Right lobe of liver (tissue), 6 donors: ENCODE measurements at regions not wholly inside any gene's neighbourhood (a gene's known extent, or its start where the extent isn't known, plus 50 kb on each side); places are given as distances from the start of the nearest gene placed in this dataset.
"Not testable (repeated sequence)": the region's sequence is repeated elsewhere in the genome, so short reads cannot be mapped to it uniquely, and the experiment has no call there.

Source experiments
- ATAC-seq, 4 donors: fragments of 200-7000 bp; cut with Tn5 transposase; one replicate each; pipeline ENCODE4 v1.9.1; 2020; ENCODE audit warnings: mild to moderate bottlenecking in 4 of 4, moderate library complexity in 4 of 4
- DNase-seq, 3 donors: peaks; one replicate each; pipeline ENCODE4 v3.0.0-alpha.2; 2020
- H3K27ac ChIP-seq, 3 donors: fragments of 200-600 bp; one replicate each; pipeline ENCODE4 v1.8.0; 2022
- H3K27me3 ChIP-seq, 2 donors: fragments of 200-600 bp; one replicate each; pipeline ENCODE4 v1.8.0; 2022
- H3K36me3 ChIP-seq, 4 donors: fragments of 200-600 bp; sonication (generic) in 1 of 4; one replicate each; pipeline versions ENCODE4 v1.5.1 to v1.8.0; 2017 to 2022; ENCODE audit warnings: control low read depth in 1 of 4
- H3K4me1 ChIP-seq, 4 donors: fragments of 200-600 bp; sonication (generic) in 1 of 4; one replicate each; pipeline versions ENCODE4 v1.5.1 to v1.8.0; 2017 to 2022; ENCODE audit warnings: control low read depth in 1 of 4
- H3K4me3 ChIP-seq, 3 donors: fragments of 200-600 bp; one replicate each; pipeline ENCODE4 v1.8.0; 2022
- H3K9me3 ChIP-seq, 4 donors: fragments of 200-600 bp; sonication (generic) in 1 of 4; one replicate each; pipeline versions ENCODE4 v1.5.1 to v1.8.0; 2017 to 2022; ENCODE audit warnings: control low read depth in 1 of 4
- POLR2A ChIP-seq: fragments of 450-650 bp; IDR thresholded peaks from one replicate; pipeline ENCODE4 v1.6.1; 2017; ENCODE audit warnings: antibody characterized with exemption, mild to moderate bottlenecking
- WGBS: methylation state at CpG from one replicate; pipeline ENCODE4 v1.1.6; 2018; ENCODE audit warnings: low coverage, low lambda C conversion rate; ENCODE audit not compliant: insufficient coverage; ENCODE audit errors: missing lambda C conversion rate; 5-methylcytosine and 5-hydroxymethylcytosine counted together
- intact Hi-C, 2 donors: fragments of 100-400 bp; cut with DNase I; formaldehyde crosslinking; loops; one replicate each; pipeline versions ENCODE4 v1.11.2 to v1.14.1; 2022
- TF ChIP-seq, protein P1 (sequence below), 4 donors: fragments of 200-600 bp in 3 of 4; fragments of 450-650 bp in 1 of 4; IDR thresholded peaks; one replicate each; pipeline versions ENCODE4 v1.5.1 to v1.8.0; 2016 to 2022; ENCODE audit warnings: antibody characterized with exemption in 4 of 4, mild to moderate bottlenecking in 2 of 4
- donor health status: DM: no; HTN: yes; CAD: no.
- donor health status: DM: no; HTN: no; CAD: no.
- donor health status: DM: no; HTN: no; CAD: no.
- donor health status: DM: no; HTN: yes; CAD: no.
- donor health status: DM: no; HTN: yes; CAD: no.

- Histone ChIP-seq H3K9me3 (no peaks in the 10 kb centered on the region), H3K27me3 (no peaks in the 10 kb centered on the region), H3K4me3 (no peak overlapping the region), H3K36me3 (no peaks in the 10 kb centered on the region), H3K4me1 (no peaks in the 10 kb centered on the region), H3K27ac (no peak overlapping the region)
- intact Hi-C loops: no loop called here
- TF ChIP-seq, protein P1, sequence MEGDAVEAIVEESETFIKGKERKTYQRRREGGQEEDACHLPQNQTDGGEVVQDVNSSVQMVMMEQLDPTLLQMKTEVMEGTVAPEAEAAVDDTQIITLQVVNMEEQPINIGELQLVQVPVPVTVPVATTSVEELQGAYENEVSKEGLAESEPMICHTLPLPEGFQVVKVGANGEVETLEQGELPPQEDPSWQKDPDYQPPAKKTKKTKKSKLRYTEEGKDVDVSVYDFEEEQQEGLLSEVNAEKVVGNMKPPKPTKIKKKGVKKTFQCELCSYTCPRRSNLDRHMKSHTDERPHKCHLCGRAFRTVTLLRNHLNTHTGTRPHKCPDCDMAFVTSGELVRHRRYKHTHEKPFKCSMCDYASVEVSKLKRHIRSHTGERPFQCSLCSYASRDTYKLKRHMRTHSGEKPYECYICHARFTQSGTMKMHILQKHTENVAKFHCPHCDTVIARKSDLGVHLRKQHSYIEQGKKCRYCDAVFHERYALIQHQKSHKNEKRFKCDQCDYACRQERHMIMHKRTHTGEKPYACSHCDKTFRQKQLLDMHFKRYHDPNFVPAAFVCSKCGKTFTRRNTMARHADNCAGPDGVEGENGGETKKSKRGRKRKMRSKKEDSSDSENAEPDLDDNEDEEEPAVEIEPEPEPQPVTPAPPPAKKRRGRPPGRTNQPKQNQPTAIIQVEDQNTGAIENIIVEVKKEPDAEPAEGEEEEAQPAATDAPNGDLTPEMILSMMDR (IDR thresholded peaks at IDR 0.05): no peak
- no peak for TF ChIP-seq POLR2A
- WGBS: 54% methylated on average over 7 of the region's 10 CpGs
- no peak for ATAC-seq
- DNase-seq: no peak
Observed at GRCh38 chr4:148914301-148914700, 472.1 kb upstream of the NR3C2 start.

DNA sequence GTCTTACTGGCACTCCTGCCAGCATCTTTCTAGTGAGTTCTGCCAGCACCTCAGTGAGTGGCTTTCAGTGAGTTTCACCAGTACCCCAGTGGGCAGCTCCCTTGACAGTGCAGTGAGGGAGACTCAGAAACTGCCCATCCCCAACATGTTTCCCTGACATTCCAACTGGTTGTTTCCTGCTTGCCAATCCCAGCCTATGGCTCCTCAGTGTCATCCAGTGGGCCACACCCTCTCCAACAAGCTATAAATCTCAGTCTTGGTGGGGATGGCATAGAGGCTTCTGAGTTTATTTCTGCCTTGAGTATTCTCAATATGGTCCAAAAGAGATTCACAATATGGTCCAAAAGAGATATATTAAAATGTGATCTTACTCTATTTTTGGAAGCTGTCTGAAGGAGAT is 461.2 kb upstream of the NR3C2 start:
- TF ChIP-seq, protein P1 (IDR thresholded peaks at IDR 0.05): no peak
- no peak for TF ChIP-seq POLR2A
- Histone ChIP-seq H3K4me1 (no peaks in the 10 kb centered on the region), H3K27ac (no peak overlapping the region), H3K27me3 (no peaks in the 10 kb centered on the region), H3K4me3 (no peak overlapping the region), H3K36me3 (no peaks in the 10 kb centered on the region), H3K9me3 (no peaks in the 10 kb centered on the region)
- no peak for ATAC-seq
- intact Hi-C loops: no loop called here
- DNase-seq: no peak

- no peaks in the 10 kb centered on the region for H3K9me3 ChIP-seq
- no peaks in the 10 kb centered on the region for H3K36me3 ChIP-seq
- DNase-seq: no peak
- H3K27ac ChIP-seq: no peak overlapping the region
- no peaks in the 10 kb centered on the region for H3K27me3 ChIP-seq
- ATAC-seq: no peak
- intact Hi-C loops: no loop called here
- no peak overlapping the region for H3K4me3 ChIP-seq
- no peak for TF ChIP-seq POLR2A
- TF ChIP-seq, protein P1 (IDR thresholded peaks at IDR 0.05): no peak
- H3K4me1 ChIP-seq: no peaks in the 10 kb centered on the region
- 21% methylated on average over 3 of the region's 3 CpGs for WGBS
Observed at GRCh38 chr4:148901075-148901705, 459.0 kb upstream of the NR3C2 start.

DNA sequence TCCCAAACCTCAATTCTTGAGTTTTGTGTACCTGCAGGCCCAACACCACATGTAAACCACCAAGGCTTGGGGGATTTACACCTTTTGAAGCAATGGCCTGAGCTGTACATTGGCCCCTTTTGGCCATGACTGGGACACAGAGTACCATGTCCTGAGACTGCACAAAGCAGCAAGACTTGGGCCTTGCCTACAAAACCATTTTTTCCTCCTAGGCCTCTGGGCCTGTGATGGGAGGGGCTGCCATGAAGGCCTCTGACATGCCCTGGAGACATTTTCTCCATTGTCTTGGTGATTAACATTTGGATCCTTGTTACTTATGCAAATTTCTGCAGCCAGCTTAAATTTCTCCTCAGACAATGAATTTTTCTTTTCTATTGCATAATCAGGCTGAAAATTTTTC is 455.9 kb upstream of the NR3C2 start:
- intact Hi-C loops: not testable (repeated sequence)

GRCh38 chr4:148893095-148893494 is 450.9 kb upstream of the NR3C2 start:
- Histone ChIP-seq H3K4me1 (no peaks in the 10 kb centered on the region), H3K27ac (no peak overlapping the region), H3K27me3 (no peaks in the 10 kb centered on the region), H3K36me3 (no peaks in the 10 kb centered on the region), H3K4me3 (no peak overlapping the region), H3K9me3 (no peaks in the 10 kb centered on the region)
- DNase-seq (no peak), ATAC-seq (peak in 3 of 4 donors; percentile 17 to 57 (median 30))
- 62% methylated on average over 3 of the region's 3 CpGs for WGBS
- TF ChIP-seq POLR2A: no peak
- TF ChIP-seq, protein P1 (IDR thresholded peaks at IDR 0.05): no peak
- intact Hi-C loops: no loop called here

More for the DNA sequence above, 455.9 kb upstream of the NR3C2 start:
- H3K27me3 ChIP-seq, H3K4me1 ChIP-seq, ATAC-seq, DNase-seq, H3K9me3 ChIP-seq, H3K36me3 ChIP-seq, H3K4me3 ChIP-seq, H3K27ac ChIP-seq: not testable (repeated sequence)
